ENCODE measurements at regions not wholly inside any gene's neighbourhood (a gene's known extent, or its start where the extent isn't known, plus 50 kb on each side); places are given as distances from the start of the nearest gene placed in this dataset.
"Not testable (repeated sequence)": the region's sequence is repeated elsewhere in the genome, so short reads cannot be mapped to it uniquely, and the experiment has no call there.

DNA sequence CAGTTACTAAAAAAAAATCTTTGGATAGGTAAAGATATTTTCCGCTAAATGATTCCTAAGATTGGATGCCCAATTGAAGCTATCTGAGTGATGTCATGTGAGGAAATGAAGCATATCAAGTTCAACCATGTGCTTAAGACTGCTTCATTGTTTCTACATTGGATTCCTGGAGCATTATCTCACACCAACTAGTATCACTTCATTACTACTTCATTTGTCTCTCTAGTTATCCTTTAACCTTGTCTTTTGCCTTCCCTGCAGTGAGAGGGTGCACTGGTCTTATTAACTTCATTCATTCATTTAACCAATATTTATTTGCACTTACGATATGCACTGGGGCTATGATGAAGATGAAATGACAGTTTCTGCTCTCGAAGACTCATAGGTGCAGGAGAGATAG is 198.1 kb downstream of the SLC38A4 start:
- DNase-seq (ENCODE audit: low read depth) = no peak

DNA sequence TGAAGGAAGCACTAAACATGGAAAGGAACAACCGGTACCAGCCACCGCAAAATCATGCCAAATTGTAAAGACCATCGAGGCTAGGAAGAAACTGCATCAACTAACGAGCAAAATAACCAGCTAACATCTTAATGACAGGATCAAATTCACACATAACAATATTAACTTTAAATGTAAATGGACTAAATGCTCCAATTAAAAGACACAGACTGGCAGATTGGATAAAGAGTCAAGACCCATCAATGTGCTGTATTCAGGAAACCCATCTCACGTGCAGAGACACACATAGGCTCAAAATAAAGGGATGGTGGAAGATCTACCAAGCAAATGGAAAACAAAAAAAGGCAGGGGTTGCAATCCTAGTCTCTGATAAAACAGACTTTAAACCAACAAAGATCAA is 206.3 kb downstream of the SLC38A4 start:
- DNase-seq (ENCODE audit: low read depth) = not testable (repeated sequence)

DNA sequence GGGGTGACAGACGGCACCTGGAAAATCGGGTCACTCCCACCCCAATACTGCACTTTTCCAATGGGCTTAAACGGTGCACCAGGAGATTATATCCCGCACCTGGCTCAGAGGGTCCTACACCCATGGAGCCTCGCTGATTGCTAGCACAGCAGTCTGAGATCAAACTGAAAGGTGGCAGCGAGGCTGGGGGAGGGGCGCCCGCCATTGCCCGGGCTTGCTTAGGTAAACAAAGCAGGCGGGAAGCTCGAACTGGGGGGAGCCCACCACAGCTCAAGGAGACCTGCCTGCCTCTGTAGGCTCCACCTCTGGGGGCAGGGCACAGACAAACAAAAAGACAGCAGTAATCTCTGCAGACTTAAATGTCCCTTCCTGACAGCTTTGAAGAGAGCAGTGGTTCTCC is 208.1 kb downstream of the SLC38A4 start:
- DNase-seq (ENCODE audit: low read depth) = not testable (repeated sequence)

DNA sequence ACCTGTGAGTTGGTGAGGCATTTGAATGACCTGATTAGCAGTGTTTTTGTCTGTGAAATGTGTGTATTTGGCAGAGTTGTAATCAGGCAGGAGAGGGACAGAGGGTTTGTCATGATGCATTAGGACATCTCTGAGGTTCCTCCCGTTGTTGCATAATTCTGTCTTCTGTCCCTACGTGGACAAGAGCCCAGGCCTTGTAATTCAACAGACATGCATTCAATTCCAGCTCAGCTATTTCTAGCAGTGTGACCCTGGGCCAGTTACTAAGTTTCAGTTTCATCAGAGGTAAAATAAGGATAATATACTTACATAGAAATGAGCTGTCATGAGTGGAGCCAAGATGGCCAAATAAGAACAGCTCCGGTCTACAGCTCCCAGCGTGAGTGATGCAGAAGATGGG is 208.6 kb downstream of the SLC38A4 start:
- DNase-seq (ENCODE audit: low read depth) = peak; percentile 56

DNA sequence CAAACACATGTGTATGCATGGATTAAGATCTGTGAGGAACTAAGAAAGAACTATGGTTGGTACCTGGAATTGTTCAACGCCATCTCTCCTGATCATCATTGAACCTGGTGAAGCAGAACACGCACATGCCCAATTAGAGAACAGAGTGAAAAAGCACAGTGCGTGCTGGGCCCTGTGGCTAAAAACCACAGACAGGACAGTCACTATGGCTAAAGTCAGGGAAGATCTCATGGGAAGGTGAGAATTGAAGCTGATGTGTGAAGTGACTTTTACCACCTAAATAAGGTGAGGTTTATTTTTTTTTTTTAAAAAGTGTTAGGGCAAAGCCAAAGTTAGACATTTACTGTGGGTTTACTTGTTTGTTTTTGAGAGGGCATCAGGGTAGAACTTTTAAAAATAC is 215.0 kb downstream of the SLC38A4 start:
- DNase-seq (ENCODE audit: low read depth) = no peak

DNA sequence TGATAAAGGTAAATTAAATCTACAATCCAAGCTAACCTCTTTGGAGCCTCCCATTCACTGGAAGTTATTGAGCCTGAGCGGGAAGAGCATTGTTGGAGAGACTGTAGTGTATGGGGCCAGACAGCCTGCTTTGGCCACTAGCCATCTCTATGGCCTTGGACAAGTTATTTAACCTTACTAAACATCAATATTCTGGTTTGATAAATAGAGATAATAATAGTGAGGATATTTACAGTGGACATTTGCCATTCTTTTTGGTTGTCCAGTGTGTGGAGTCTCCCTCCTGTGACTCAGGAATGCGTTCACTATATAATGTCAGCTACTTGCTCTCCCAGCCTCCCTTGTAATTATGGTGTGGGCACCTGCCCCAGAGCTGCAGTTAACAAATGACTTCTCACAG is 216.1 kb downstream of the SLC38A4 start:
- DNase-seq (ENCODE audit: low read depth) = no peak

DNA sequence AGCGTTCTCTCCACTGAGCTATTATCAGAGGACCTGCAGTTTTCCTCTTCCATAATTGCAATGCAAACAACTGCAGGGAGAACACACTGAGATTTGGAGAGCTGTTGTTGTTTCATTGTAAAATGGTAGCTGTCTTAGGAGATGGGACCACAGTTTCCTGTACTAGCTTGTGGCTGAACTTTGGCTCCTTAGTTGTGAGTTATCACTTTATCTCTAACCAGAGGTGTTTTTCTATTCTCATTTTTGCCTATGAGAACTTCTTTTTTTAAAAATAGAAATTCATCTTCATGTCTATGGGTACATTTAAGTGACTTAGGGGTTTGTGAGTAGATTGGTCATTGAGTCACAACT is 216.5 kb downstream of the SLC38A4 start:
- DNase-seq (ENCODE audit: low read depth) = no peak

DNA sequence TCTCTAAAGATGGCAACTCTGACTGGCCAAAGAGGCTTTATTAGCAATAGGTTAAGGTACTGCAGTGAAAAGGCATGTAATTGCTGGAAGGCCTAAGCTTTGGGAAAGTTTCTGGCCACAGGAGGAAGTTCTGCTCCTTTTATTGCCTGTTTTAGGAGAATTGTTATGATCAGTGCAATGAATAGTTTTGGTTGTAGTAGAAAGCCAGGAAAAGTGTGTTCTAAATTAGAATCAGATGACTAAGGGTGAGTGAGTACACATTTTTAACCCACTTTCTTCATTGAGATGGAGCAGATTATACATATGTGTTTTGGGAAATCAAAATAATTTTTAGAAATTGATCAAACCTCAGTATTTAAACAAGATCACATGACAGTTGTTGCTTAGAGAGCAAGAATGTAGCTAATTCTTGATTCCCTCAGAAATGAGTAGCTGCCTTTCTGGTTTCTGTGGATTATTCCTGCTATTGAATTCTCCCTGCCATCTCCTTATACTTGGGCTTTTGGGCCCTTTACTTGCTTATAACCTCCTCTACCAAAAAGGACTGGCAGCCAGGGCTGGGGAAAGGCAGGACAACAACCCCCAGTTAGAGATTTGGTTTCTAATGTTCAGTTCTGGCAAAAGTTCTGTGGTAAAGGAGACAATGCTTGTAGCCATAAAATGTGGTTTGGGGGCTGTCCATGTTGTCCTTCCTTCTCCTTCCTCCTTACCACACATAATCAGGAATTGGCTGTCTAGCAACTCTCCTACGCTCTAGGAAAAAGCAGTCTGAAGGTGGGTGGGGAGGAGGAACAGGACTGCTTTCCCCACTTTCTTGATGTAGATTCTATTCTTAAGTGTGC is 217.1 kb downstream of the SLC38A4 start:
- peak; percentile 15 for DNase-seq (ENCODE audit: low read depth)

DNA sequence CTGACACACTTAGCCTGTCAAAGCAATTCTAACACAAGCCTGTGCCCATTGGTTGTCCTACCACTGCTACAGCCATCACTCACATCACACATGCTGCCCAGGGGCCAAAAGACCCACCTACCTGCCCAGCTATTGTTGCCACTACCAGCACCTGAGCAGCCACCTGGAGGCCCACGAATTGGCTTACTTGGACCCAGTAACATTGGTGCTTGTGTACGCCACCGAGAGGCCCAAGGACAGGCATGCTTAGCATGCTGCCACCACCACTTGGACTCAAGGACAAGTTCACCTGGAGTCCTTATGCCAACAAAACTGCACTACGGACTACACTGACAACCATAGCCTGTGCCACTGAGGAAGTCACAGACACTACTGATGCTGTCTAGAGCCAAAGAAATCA is 221.1 kb downstream of the SLC38A4 start:
- DNase-seq (ENCODE audit: low read depth) = no peak

DNA sequence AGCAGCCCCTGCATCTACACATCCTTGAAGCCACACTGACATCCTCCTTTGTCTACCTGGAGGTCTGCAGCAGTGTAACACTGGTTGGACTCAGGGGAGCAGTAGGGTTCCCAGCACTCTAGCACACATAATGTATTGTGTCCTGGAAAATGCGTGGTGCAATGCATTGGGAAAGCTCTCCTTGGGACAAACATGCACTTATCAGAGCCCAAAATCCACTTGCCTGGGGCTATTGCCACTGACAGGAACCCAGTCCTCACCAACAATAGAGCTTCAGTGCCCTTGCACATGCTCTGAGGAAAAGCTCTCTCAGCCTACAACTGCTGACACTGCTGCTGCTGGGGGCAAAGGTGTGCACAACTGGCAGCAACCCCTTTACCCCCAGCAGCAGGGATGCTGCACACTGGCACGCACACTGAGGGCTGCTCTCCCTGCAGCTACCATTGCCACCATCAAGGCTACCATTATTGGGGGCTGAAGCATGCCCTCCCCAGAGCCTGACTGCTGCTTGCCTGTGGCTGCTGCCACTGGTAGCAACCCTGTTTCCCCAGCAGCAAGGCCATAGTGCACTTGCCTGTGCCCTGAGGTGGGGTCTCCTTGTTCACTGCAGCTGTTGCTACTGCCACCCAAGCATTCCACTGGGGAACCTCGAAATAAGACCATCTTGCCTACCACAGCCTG is 221.9 kb downstream of the SLC38A4 start:
- no peak for DNase-seq (ENCODE audit: low read depth)

DNA sequence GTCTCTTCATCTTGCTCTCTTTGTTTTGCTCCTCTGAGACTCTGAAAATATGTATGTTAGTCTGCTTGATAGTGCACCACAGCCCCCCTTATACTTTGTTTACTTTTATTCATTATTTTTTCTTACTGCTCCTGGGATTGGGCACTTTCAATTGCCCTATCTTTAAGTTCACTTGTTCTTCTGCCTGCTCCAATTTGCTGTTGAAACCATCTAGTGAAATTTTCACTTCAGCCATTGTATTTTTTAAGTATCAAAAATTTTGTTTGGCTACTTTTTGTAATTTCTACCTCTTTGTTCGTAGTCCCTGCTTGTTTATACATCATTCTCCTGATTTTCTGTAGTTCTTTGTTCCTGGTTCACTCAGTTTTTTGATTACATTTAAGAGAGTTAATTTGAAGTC is 223.3 kb downstream of the SLC38A4 start:
- DNase-seq (ENCODE audit: low read depth) = no peak

DNA sequence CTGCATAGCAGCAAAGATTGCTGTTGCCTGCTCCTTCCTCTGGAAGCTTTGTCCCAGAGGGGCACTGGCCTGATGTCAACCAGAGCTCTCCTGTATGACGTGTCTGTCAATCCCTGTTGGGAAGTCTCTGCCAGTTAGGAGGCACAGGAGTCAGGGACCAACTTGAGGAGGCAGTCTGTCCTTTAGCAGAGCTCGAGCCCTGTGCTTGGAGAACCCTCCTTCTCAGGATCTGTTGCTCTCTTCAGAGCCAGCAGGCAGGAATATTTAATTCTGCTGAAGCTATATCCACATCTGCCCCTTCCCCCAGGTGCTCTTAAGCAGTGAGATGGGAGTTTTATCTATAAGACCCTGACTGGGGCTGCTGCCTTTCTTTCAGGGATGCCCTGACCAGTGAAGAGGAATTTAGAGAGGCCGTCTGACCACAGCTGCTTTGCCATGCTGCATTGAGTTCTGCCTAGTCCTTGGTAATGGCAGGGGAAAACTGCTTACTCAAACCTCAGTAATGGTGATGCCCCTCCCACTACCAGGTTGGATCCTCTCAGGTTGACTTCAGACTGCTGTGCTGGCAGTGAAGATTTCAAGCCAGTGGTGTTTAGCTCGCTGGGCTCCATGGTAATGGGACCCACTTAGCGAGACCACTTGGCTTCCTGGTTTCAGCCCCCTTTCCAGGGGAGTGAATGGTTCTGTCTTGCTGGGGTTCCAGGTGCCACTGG is 218.6 kb upstream of the SLC38A2 start:
- DNase-seq (ENCODE audit: low read depth) = no peak

DNA sequence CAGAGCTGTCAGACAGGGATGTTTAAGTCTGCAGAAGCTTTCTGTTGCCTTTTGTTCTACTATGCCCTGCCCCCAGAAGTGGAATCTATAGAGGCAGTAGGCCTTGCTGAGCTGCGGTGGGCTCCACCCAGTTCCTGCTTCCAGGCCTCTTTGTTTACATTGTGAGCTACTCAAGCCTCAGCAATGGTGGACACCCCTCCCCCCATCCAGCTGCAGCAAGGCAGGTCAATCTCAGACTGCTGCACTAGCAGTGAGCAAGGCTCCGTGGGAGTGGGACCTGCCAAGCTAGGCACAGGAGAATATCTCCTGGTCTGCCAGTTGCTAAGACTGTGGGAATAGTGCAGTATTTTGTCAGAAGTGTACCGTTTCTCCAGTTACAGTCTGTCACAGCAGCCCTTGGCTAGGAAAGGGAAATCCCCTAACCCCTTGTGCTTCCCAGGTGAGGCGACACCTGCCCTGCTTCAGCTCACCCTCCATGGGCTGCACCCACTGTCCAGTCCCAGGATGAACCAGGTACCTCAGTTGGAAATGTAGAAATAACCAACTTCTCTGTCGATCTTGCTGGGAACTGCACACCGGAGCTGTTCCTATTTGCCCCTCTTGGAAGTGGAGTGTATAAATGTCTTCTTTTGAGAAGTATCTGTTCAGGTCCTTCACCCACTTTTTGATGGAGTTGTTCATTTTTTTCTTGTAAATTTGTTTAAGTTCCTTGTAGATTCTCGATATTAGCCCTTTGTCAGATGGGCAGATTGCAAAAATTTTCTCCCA is 213.5 kb upstream of the SLC38A2 start:
- peak; percentile 84 for DNase-seq (ENCODE audit: low read depth)

DNA sequence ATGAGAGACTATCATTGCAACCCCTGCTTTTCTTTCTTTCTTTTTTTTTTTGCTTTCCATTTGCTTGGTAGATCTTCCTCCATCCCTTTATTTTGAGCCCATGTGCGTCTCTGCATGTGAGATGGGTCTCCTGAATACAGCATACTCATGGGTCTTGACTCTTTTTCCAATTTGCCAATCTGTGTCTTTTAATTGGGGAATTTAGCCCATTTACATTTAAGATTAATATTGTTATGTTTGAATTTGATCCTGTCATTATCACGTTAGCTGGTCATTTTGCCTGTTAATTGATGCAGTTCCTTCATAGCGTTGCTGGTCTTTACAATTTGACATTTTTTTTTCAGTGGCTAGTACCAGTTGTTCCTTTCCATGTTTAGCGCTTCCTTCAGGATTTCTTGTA is 211.5 kb upstream of the SLC38A2 start:
- DNase-seq (ENCODE audit: low read depth) = not testable (repeated sequence)

DNA sequence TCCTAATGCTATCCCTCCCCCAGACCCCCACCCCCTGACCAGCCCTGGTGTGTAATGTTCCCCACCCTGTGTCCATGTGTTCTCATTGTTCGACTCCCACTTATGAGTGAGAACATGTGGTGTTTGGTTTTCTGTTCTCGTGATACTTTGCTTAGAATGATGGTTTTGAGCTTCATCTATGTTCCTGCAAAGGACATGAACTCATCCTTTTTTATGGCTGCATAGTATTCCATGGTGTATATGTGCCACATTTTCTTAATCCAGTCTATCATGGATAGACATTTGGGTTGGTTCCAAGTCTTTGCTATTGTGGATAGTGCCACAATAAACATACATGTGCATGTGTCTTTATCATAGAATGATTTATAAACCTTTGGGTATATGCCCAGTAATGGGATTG is 209.4 kb upstream of the SLC38A2 start:
- not testable (repeated sequence) for DNase-seq (ENCODE audit: low read depth)

DNA sequence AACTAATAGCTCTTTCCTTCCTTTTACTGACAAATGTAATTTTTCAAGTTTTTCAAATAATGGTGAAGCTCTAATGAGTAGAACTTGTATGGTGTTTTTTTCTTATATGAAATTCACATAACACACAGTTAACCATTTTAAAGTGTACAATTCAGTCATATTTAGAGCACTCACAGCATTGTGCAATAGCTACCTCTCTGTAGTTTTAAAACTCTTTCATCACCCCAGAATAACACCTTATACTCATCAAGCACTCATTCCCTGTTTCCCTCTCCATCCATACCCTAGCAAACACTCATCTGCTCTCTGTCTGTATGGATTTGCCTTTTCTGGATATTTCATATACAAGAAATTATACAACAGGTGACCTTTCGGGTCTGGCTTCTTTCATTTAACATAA is 207.9 kb upstream of the SLC38A2 start:
- DNase-seq (ENCODE audit: low read depth) = no peak

DNA sequence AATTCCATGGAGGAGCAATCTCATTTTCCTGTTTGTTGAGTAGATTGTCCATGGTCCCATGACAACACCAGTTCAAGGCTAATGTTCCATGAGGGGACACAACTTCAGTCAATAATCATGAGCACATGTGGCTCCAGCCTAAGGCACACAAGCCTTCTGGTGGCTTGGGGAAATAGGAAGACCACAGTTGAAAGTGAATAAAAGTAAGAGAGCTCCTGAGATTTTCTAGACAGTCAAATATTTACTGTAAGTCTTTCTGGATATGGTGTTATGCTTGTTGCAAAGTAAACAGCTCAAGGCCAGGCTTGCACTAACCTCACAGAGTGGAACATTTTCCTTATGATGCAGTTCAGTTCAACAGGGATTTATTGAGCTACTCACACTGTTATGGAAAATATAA is 206.9 kb upstream of the SLC38A2 start:
- DNase-seq (ENCODE audit: low read depth) = no peak

DNA sequence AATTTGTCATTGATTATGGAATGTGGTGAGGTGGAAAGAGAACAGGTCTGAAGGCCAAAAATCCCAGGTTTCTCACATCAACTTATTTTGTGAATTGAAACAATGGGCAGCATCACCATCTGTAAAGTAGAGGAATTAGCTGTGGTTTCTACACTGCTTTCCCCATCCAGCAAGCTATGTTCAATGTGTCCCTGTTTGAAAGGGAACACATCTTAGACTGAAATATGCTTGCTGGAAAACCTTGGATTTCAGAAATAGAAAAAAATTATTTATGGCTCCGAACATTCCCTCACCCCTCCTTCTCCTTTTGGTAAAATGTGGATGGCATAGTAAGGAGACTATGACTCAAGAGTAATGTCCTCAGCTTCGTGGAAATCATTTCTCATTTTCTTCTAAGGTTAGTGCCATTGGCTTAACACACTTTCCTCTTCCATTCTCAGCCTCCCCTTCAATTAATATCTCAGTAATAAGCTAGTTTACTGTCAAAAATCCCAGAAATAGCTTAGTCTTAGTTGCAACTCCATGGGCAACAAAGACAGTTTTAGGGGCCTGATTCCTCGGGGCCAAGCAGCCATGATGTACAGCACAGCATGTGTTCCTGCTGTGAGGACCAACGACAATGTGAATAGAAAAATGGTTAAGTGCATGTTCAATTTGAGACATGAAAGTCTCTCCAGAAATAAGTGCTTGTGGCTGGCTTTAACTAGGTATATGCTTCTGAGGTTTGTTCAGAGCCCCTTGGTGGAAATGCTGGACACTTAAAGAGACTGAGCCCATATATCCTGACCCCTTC is 205.8 kb upstream of the SLC38A2 start:
- DNase-seq (ENCODE audit: low read depth) = no peak

DNA sequence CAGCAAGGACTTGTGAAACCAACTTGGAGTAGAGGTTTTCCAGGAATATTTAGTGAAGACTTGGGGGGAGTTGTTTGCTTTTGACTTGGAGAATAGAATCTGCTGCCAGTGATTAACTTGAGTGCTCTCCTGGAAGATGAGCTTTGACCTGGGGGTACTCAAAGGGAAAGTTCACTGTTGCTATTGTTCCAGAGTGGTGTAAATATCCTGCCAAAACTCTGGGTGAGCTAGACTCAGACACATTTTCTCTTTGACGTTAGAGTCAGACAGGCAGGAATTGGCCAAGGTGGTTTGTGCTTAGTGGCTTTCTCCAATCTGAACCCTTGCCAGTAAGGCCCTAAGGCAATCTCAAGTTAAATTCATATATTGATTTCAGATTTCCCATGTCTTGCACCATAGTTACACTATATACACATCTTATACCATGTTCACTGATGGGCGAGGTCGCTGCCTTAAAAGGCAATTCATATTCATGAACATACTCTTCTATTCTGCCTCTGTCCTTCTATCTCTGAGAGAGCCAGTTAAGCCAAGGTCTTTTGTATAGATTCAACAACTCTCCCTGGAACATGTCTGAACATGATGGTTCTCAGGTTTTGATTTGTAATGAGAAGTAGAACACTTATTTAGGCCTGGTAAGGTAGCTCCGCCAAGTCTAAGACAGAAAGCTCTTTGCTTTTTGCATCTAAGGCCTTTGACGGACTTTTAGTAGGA is 204.6 kb upstream of the SLC38A2 start:
- no peak for DNase-seq (ENCODE audit: low read depth)

DNA sequence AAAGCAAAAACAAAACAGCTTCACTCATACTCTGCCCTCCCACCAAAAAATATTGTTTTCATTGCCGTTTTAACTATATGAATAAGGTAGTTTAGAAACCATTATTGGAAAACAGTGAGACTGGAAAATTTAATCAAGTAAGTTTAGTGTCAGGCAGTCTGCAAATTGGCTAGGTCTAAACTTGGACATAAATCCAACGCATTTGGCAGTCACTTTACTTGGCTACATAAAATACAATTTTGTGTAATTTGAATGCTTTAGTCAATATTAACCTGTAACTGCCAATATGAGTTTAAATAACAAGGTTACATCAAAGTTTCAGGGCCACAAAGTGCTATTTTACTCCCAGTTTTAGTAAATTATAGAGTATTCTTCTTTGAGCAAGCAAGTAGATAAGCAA is 202.3 kb upstream of the SLC38A2 start:
- no peak for DNase-seq (ENCODE audit: low read depth)

DNA sequence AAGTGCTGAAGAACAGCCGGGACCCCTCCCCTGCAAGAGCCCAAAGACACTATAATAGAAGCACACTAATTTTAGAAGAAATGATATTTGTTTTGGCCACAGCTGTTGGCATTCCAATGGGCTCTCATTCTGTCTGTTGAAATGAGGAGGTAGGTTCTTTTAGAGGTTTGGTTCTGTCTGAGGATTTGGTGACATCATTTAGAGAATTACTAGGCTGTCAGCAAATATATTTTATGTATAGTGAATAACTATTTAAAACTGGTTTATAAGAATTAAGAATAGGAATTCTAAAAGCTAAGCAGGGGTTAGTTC is 200.7 kb upstream of the SLC38A2 start:
- DNase-seq (ENCODE audit: low read depth) = no peak
